Caco-2 (cell line): ENCODE measurements at regions not wholly inside any gene's neighbourhood (a gene's known extent, or its start where the extent isn't known, plus 50 kb on each side); places are given as distances from the start of the nearest gene placed in this dataset.

Source experiments
- BruUV-seq: library from RNA; stranded (reverse); fragments of 400-500 nt; replicated peaks from 2 replicates; lab custom pipeline; 2021; lab: Mats Ljungman, UMichigan
- CTCF ChIA-PET: fragments of 300-600 bp; sonication (Branson Sonifier 250); formaldehyde crosslinking; loops from one replicate; lab custom pipeline; 2022; ENCODE audit warnings: antibody characterized with exemption; lab: Charles Lee
- POLR2A ChIA-PET: fragments of 300-600 bp; sonication (Branson Sonifier 250); formaldehyde crosslinking; loops from one replicate; lab custom pipeline; 2022; ENCODE audit warnings: antibody characterized with exemption; lab: Charles Lee
- DNase-seq, 2 experiments: peaks; one replicate each; pipeline versions ENCODE4 v3.0.0 to v3.0.0-alpha.2; 2020 to 2022
- H3K27me3 ChIP-seq: replicated peaks from 2 replicates; pipeline ENCODE4 v1.6.0; 2011; ENCODE audit warnings: low read length; ENCODE audit not compliant: control insufficient read depth, insufficient read depth
- H3K36me3 ChIP-seq: 2 replicates; pipeline ENCODE4 v1.5.1; 2011; ENCODE audit warnings: low read length; ENCODE audit not compliant: control insufficient read depth, insufficient read depth
- H3K4me1 ChIP-seq: fragments of 250-450 bp; sonication (Bioruptor Pico); 2 replicates; pipeline ENCODE4 v1.5.1; 2020; ENCODE audit warnings: mild to moderate bottlenecking
- H3K4me3 ChIP-seq: 2 replicates; pipeline ENCODE4 v1.5.1; 2011; ENCODE audit warnings: low read depth, mild to moderate bottlenecking, control low read depth, low read length
- H3K9me3 ChIP-seq: fragments of 250-450 bp; sonication (Bioruptor Pico); 2 replicates; pipeline ENCODE4 v1.5.1; 2020; ENCODE audit warnings: mild to moderate bottlenecking, moderate library complexity
- H3K27ac Mint-ChIP-seq: one replicate; pipeline ENCODE4 v1.8.0; 2022; ENCODE audit warnings: mixed read lengths; ENCODE audit not compliant: unreplicated experiment
- H3K27me3 Mint-ChIP-seq: one replicate; pipeline ENCODE4 v1.8.0; 2022; ENCODE audit warnings: mixed read lengths; ENCODE audit not compliant: insufficient read depth, unreplicated experiment
- H3K36me3 Mint-ChIP-seq: one replicate; pipeline ENCODE4 v1.8.0; 2022; ENCODE audit warnings: mild to moderate bottlenecking, mixed read lengths; ENCODE audit not compliant: insufficient read depth, unreplicated experiment
- H3K4me1 Mint-ChIP-seq: one replicate; pipeline ENCODE4 v1.8.0; 2022; ENCODE audit warnings: low read depth, mixed read lengths; ENCODE audit not compliant: unreplicated experiment
- H3K4me3 Mint-ChIP-seq: one replicate; pipeline ENCODE4 v1.8.0; 2022; ENCODE audit warnings: mild to moderate bottlenecking, moderate library complexity, mixed read lengths; ENCODE audit not compliant: unreplicated experiment
- H3K9me3 Mint-ChIP-seq: one replicate; pipeline ENCODE4 v1.8.0; 2022; ENCODE audit warnings: mixed read lengths; ENCODE audit not compliant: unreplicated experiment
- intact Hi-C: fragments of 100-400 bp; cut with micrococcal nuclease; formaldehyde crosslinking; loops from one replicate; pipeline ENCODE4 v1.10.0; 2022; ENCODE audit not compliant: unreplicated experiment
- TF ChIP-seq, protein P1 (sequence below), 2 experiments: fragments of 200-600 bp in 1 of 2; IDR thresholded peaks; 1 replicate in 1 of 2; 2 replicates in 1 of 2; pipeline versions ENCODE4 v1.5.1 to v1.8.0; 2011 to 2022; ENCODE audit warnings: antibody characterized with exemption in 1 of 2, control low read depth in 1 of 2, inconsistent platforms in 1 of 2, low read depth in 1 of 2, low read length in 1 of 2, mild to moderate bottlenecking in 1 of 2, moderate library complexity in 1 of 2; ENCODE audit not compliant: insufficient read depth in 1 of 2, severe bottlenecking in 1 of 2, unreplicated experiment in 1 of 2

DNA sequence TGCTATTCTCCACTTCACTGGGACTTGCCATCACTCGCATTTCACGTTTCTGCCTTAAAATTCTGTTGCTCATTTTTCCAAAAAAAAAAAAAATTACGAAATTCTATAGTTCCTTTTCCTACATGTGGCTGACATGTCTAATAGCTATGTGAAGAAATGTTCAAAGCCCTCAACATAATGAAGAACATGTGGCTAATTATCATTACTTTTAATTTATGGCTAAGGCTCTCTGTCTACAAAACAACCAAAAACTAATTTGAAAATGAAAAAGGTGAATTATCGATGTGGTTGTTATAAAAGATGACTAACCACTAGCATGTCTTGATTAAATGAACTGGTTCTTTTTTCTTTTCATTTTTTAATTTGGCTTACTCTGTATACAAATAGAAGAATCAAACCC lies 940.0 kb downstream of the EFNB2 start:
- Mint-ChIP-seq H3K36me3 (no peaks in the 10 kb centered on the region), H3K4me3 (no peak overlapping the region), H3K4me1 (no peaks in the 10 kb centered on the region), H3K9me3 (no peaks in the 10 kb centered on the region), H3K27ac (no peak overlapping the region), H3K27me3 (peaks cover 5% of the 10 kb centered on the region)
- Histone ChIP-seq H3K4me1 (no peaks in the 10 kb centered on the region), H3K4me3 (no peak overlapping the region), H3K36me3 (no peaks in the 10 kb centered on the region), H3K9me3 (no peaks in the 10 kb centered on the region), H3K27me3 (no peaks in the 10 kb centered on the region)
- no peak for DNase-seq
- no TSS peak for BruUV-seq
- TF ChIP-seq, protein P1, sequence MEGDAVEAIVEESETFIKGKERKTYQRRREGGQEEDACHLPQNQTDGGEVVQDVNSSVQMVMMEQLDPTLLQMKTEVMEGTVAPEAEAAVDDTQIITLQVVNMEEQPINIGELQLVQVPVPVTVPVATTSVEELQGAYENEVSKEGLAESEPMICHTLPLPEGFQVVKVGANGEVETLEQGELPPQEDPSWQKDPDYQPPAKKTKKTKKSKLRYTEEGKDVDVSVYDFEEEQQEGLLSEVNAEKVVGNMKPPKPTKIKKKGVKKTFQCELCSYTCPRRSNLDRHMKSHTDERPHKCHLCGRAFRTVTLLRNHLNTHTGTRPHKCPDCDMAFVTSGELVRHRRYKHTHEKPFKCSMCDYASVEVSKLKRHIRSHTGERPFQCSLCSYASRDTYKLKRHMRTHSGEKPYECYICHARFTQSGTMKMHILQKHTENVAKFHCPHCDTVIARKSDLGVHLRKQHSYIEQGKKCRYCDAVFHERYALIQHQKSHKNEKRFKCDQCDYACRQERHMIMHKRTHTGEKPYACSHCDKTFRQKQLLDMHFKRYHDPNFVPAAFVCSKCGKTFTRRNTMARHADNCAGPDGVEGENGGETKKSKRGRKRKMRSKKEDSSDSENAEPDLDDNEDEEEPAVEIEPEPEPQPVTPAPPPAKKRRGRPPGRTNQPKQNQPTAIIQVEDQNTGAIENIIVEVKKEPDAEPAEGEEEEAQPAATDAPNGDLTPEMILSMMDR (IDR thresholded peaks at IDR 0.05; ENCODE audit: insufficient read depth in 1 of 2, low read depth in 1 of 2, low read length in 1 of 2, severe bottlenecking in 1 of 2, unreplicated experiment in 1 of 2) = no peak
- ChIA-PET POLR2A (interaction anchor here (0.6 kb wide), 1 partner anchor 15 kb away, joined by 3 read pairs; no protein-coding TSS in a partner anchor), CTCF (no interaction called here)
- intact Hi-C loops = no loop called here

DNA sequence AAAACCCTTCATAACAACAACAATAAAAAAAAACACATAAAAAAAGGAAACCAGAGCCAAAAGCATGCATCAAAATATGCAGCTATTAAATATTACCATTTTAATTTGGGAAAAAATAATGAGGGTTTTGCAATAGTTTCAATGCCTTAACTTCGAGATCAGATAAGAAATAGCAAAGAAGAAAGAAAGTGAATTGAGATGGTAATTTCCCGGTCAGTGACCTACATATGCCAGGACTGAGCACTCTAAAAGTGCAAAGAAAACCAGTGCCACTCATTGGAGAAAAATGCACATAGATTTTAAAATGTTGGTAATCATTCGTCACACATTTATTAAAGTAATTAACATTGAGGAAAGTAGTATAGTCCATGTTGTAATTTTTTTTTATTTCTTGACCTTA lies 944.2 kb downstream of the EFNB2 start:
- H3K4me3 ChIP-seq = no peak overlapping the region
- Mint-ChIP-seq H3K9me3 (no peaks in the 10 kb centered on the region), H3K27ac (no peak overlapping the region), H3K4me1 (no peaks in the 10 kb centered on the region), H3K4me3 (no peak overlapping the region), H3K27me3 (no peaks in the 10 kb centered on the region), H3K36me3 (no peaks in the 10 kb centered on the region)
- intact Hi-C loops = no loop called here
- TF ChIP-seq, protein P1 (IDR thresholded peaks at IDR 0.05; ENCODE audit: insufficient read depth in 1 of 2, low read depth in 1 of 2, low read length in 1 of 2, severe bottlenecking in 1 of 2, unreplicated experiment in 1 of 2) = no peak
- no TSS peak for BruUV-seq
- no peaks in the 10 kb centered on the region for H3K36me3 ChIP-seq
- no peaks in the 10 kb centered on the region for H3K27me3 ChIP-seq
- H3K4me1 ChIP-seq = no peaks in the 10 kb centered on the region
- ChIA-PET CTCF (no interaction called here), POLR2A (no interaction called here)
- DNase-seq = no peak
- H3K9me3 ChIP-seq = no peaks in the 10 kb centered on the region

DNA sequence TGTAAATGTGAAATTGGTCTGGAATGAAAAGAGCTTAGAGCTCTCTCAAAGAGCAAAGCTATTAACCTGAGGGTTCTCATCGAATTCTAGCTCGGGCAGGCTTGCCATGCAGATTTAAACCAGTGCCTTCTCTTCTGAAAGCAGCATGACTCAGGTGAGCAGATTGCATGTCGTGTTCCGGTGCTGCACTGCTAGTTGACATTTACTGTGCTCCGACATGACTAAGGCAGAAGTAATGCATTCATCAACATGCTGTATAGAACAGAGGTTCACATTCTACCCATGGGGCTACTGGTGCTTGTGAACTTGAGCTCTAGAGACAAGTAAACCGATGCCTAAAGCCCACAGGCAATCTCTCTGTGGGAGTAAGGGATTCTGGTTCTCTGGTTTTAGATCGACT lies 947.7 kb downstream of the EFNB2 start:
- no peaks in the 10 kb centered on the region for H3K27me3 Mint-ChIP-seq
- H3K4me1 ChIP-seq = no peaks in the 10 kb centered on the region
- BruUV-seq = no TSS peak
- H3K9me3 ChIP-seq = no peaks in the 10 kb centered on the region
- intact Hi-C loops = no loop called here
- POLR2A ChIA-PET = no interaction called here
- no peaks in the 10 kb centered on the region for H3K27me3 ChIP-seq
- DNase-seq = no peak
- no peaks in the 10 kb centered on the region for H3K4me1 Mint-ChIP-seq
- CTCF ChIA-PET = interaction anchor here (0.6 kb wide), 1 partner anchor 250 kb away, joined by 3 read pairs; no protein-coding TSS in a partner anchor
- H3K4me3 ChIP-seq = no peak overlapping the region
- H3K36me3 Mint-ChIP-seq = no peaks in the 10 kb centered on the region
- H3K36me3 ChIP-seq = no peaks in the 10 kb centered on the region
- no peak overlapping the region for H3K4me3 Mint-ChIP-seq
- TF ChIP-seq, protein P1 (IDR thresholded peaks at IDR 0.05; ENCODE audit: insufficient read depth in 1 of 2, low read depth in 1 of 2, low read length in 1 of 2, severe bottlenecking in 1 of 2, unreplicated experiment in 1 of 2) = no peak
- H3K27ac Mint-ChIP-seq = no peak overlapping the region
- no peaks in the 10 kb centered on the region for H3K9me3 Mint-ChIP-seq
